ENCODE measurements at regions not wholly inside any gene's neighbourhood (a gene's known extent, or its start where the extent isn't known, plus 50 kb on each side); places are given as distances from the start of the nearest gene placed in this dataset.

- no peak overlapping the region for H3K27ac ChIP-seq (ENCODE audit: low read depth, low read length)
Observed at GRCh38 chr2:22691666-22692065, 693.3 kb upstream of the KLHL29 start.

GRCh38 chr2:22692746-22693145, 692.2 kb upstream of the KLHL29 start:
- no peaks in the 10 kb centered on the region for H3K79me2 ChIP-seq (ENCODE audit: control insufficient read depth, insufficient read depth, low read length)
- no peak overlapping the region for H2AK5ac ChIP-seq (ENCODE audit: low read length)
- H4K8ac ChIP-seq (ENCODE audit: low read depth, low read length) = no peak overlapping the region
- H3K9ac ChIP-seq (ENCODE audit: low read length) = no peak overlapping the region
- peaks cover 8% of the 10 kb centered on the region for H3K4me1 ChIP-seq (ENCODE audit: control insufficient read depth, low read depth, low read length)
- H3K18ac ChIP-seq (ENCODE audit: low read length) = no peak overlapping the region
- H2BK5ac ChIP-seq (ENCODE audit: low read length) = no peak overlapping the region
- H4K5ac ChIP-seq (ENCODE audit: low read length) = no peak overlapping the region
- H3K27me3 ChIP-seq (ENCODE audit: insufficient read depth, low read length, poor library complexity) = no peaks in the 10 kb centered on the region
- no peak overlapping the region for H3K4ac ChIP-seq (ENCODE audit: low read depth, low read length)
- H2BK15ac ChIP-seq (replicated peaks; ENCODE audit: low read depth) = no peak overlapping the region
- no peak overlapping the region for H3K56ac ChIP-seq (ENCODE audit: low read length)
- H3K4me3 ChIP-seq (ENCODE audit: low read length) = no peak overlapping the region
- H2BK120ac ChIP-seq (ENCODE audit: low read depth, low read length) = no peak overlapping the region
- H3K36me3 ChIP-seq (ENCODE audit: control insufficient read depth, insufficient read depth, low read length) = no peaks in the 10 kb centered on the region
- no peaks in the 10 kb centered on the region for H3K79me1 ChIP-seq (ENCODE audit: low read length)
- no peak for DNase-seq
- no peak overlapping the region for H3K4me2 ChIP-seq (ENCODE audit: low read length)
- H3K27ac ChIP-seq (ENCODE audit: low read depth, low read length) = no peak overlapping the region
- WGBS (ENCODE audit: extremely low coverage, insufficient coverage, low lambda C conversion rate) = no CpG with 5 or more reads among the region's 2 CpGs
- H3K23ac ChIP-seq (ENCODE audit: low read length) = no peak overlapping the region

More at GRCh38 chr2:22691666-22692065, 693.3 kb upstream of the KLHL29 start:
- Histone ChIP-seq H3K79me2 (ENCODE audit: control insufficient read depth, insufficient read depth, low read length) (no peaks in the 10 kb centered on the region), H2BK120ac (ENCODE audit: low read depth, low read length) (no peak overlapping the region), H2BK5ac (ENCODE audit: low read length) (no peak overlapping the region), H3K4me1 (ENCODE audit: control insufficient read depth, low read depth, low read length) (peaks cover 8% of the 10 kb centered on the region), H3K27me3 (ENCODE audit: insufficient read depth, low read length, poor library complexity) (no peaks in the 10 kb centered on the region), H3K4me3 (ENCODE audit: low read length) (no peak overlapping the region), H3K56ac (ENCODE audit: low read length) (no peak overlapping the region), H2AK5ac (ENCODE audit: low read length) (no peak overlapping the region), H3K9ac (ENCODE audit: low read length) (no peak overlapping the region), H3K4me2 (ENCODE audit: low read length) (no peak overlapping the region), H3K18ac (ENCODE audit: low read length) (no peak overlapping the region), H4K5ac (ENCODE audit: low read length) (no peak overlapping the region), H2BK15ac (replicated peaks; ENCODE audit: low read depth) (no peak overlapping the region), H3K79me1 (ENCODE audit: low read length) (no peaks in the 10 kb centered on the region), H3K36me3 (ENCODE audit: control insufficient read depth, insufficient read depth, low read length) (no peaks in the 10 kb centered on the region), H4K8ac (ENCODE audit: low read depth, low read length) (no peak overlapping the region), H3K4ac (ENCODE audit: low read depth, low read length) (no peak overlapping the region), H3K23ac (ENCODE audit: low read length) (no peak overlapping the region)
- no CpG with 5 or more reads among the region's 5 CpGs for WGBS (ENCODE audit: extremely low coverage, insufficient coverage, low lambda C conversion rate)
- no peak for DNase-seq

GRCh38 chr2:22694300-22694699, 690.7 kb upstream of the KLHL29 start:
- Histone ChIP-seq H2BK5ac (ENCODE audit: low read length) (peak overlapping the region; percentile 89), H3K4me2 (ENCODE audit: low read length) (peak overlapping the region; percentile 13), H3K79me2 (ENCODE audit: control insufficient read depth, insufficient read depth, low read length) (no peaks in the 10 kb centered on the region), H3K4ac (ENCODE audit: low read depth, low read length) (peak overlapping the region; percentile 87), H3K18ac (ENCODE audit: low read length) (peak overlapping the region; percentile 31), H3K9ac (ENCODE audit: low read length) (peak overlapping the region; percentile 51), H3K4me3 (ENCODE audit: low read length) (no peak overlapping the region), H4K8ac (ENCODE audit: low read depth, low read length) (no peak overlapping the region), H3K27me3 (ENCODE audit: insufficient read depth, low read length, poor library complexity) (no peaks in the 10 kb centered on the region), H3K27ac (ENCODE audit: low read depth, low read length) (peak overlapping the region; percentile 78), H2BK120ac (ENCODE audit: low read depth, low read length) (peak overlapping the region; percentile 73), H4K5ac (ENCODE audit: low read length) (peak overlapping the region; percentile 62), H3K79me1 (ENCODE audit: low read length) (no peaks in the 10 kb centered on the region), H2AK5ac (ENCODE audit: low read length) (peak overlapping the region; percentile 89), H2BK15ac (replicated peaks; ENCODE audit: low read depth) (peak overlapping the region; percentile 57), H3K23ac (ENCODE audit: low read length) (no peak overlapping the region), H3K56ac (ENCODE audit: low read length) (peak overlapping the region; percentile 82), H3K36me3 (ENCODE audit: control insufficient read depth, insufficient read depth, low read length) (no peaks in the 10 kb centered on the region), H3K4me1 (ENCODE audit: control insufficient read depth, low read depth, low read length) (peaks cover 8% of the 10 kb centered on the region)
- no CpG with 5 or more reads among the region's 2 CpGs for WGBS (ENCODE audit: extremely low coverage, insufficient coverage, low lambda C conversion rate)
- no peak for DNase-seq

- H3K18ac ChIP-seq (ENCODE audit: low read length) = no peak overlapping the region
- H4K5ac ChIP-seq (ENCODE audit: low read length) = peak overlapping the region; percentile 60
- DNase-seq = peak; percentile 97
- H2BK5ac ChIP-seq (ENCODE audit: low read length) = peak overlapping the region; percentile 89
- H3K4ac ChIP-seq (ENCODE audit: low read depth, low read length) = no peak overlapping the region
- H2BK120ac ChIP-seq (ENCODE audit: low read depth, low read length) = no peak overlapping the region
- no peak overlapping the region for H3K9ac ChIP-seq (ENCODE audit: low read length)
- no peak overlapping the region for H4K8ac ChIP-seq (ENCODE audit: low read depth, low read length)
- no peak overlapping the region for H2AK5ac ChIP-seq (ENCODE audit: low read length)
- H3K36me3 ChIP-seq (ENCODE audit: control insufficient read depth, insufficient read depth, low read length) = no peaks in the 10 kb centered on the region
- H3K79me2 ChIP-seq (ENCODE audit: control insufficient read depth, insufficient read depth, low read length) = no peaks in the 10 kb centered on the region
- no CpG with 5 or more reads among the region's 1 CpG for WGBS (ENCODE audit: extremely low coverage, insufficient coverage, low lambda C conversion rate)
- H3K4me3 ChIP-seq (ENCODE audit: low read length) = no peak overlapping the region
- no peaks in the 10 kb centered on the region for H3K27me3 ChIP-seq (ENCODE audit: insufficient read depth, low read length, poor library complexity)
- H3K23ac ChIP-seq (ENCODE audit: low read length) = no peak overlapping the region
- H3K79me1 ChIP-seq (ENCODE audit: low read length) = no peaks in the 10 kb centered on the region
- peaks cover 8% of the 10 kb centered on the region for H3K4me1 ChIP-seq (ENCODE audit: control insufficient read depth, low read depth, low read length)
- peak overlapping the region; percentile 82 for H3K56ac ChIP-seq (ENCODE audit: low read length)
- no peak overlapping the region for H2BK15ac ChIP-seq (replicated peaks; ENCODE audit: low read depth)
- H3K4me2 ChIP-seq (ENCODE audit: low read length) = no peak overlapping the region
- peak overlapping the region; percentile 78 for H3K27ac ChIP-seq (ENCODE audit: low read depth, low read length)
Observed at GRCh38 chr2:22694856-22695255, 690.1 kb upstream of the KLHL29 start.

GRCh38 chr2:22697054-22697788, 687.8 kb upstream of the KLHL29 start:
- WGBS (ENCODE audit: extremely low coverage, insufficient coverage, low lambda C conversion rate) = no CpG with 5 or more reads among the region's 4 CpGs
- Histone ChIP-seq H2BK5ac (ENCODE audit: low read length) (no peak overlapping the region), H2BK120ac (ENCODE audit: low read depth, low read length) (no peak overlapping the region), H3K56ac (ENCODE audit: low read length) (no peak overlapping the region), H3K79me2 (ENCODE audit: control insufficient read depth, insufficient read depth, low read length) (no peaks in the 10 kb centered on the region), H3K4ac (ENCODE audit: low read depth, low read length) (no peak overlapping the region), H3K4me1 (ENCODE audit: control insufficient read depth, low read depth, low read length) (peaks cover 8% of the 10 kb centered on the region), H3K27me3 (ENCODE audit: insufficient read depth, low read length, poor library complexity) (no peaks in the 10 kb centered on the region), H3K4me2 (ENCODE audit: low read length) (no peak overlapping the region), H3K23ac (ENCODE audit: low read length) (no peak overlapping the region), H4K5ac (ENCODE audit: low read length) (no peak overlapping the region), H3K9ac (ENCODE audit: low read length) (no peak overlapping the region), H2AK5ac (ENCODE audit: low read length) (no peak overlapping the region), H3K4me3 (ENCODE audit: low read length) (no peak overlapping the region), H4K8ac (ENCODE audit: low read depth, low read length) (no peak overlapping the region), H3K79me1 (ENCODE audit: low read length) (no peaks in the 10 kb centered on the region), H2BK15ac (replicated peaks; ENCODE audit: low read depth) (no peak overlapping the region), H3K36me3 (ENCODE audit: control insufficient read depth, insufficient read depth, low read length) (no peaks in the 10 kb centered on the region), H3K27ac (ENCODE audit: low read depth, low read length) (no peak overlapping the region), H3K18ac (ENCODE audit: low read length) (no peak overlapping the region)
- DNase-seq = no peak
